Neural cell (in vitro differentiated cells): ENCODE measurements at regions not wholly inside any gene's neighbourhood (a gene's known extent, or its start where the extent isn't known, plus 50 kb on each side); places are given as distances from the start of the nearest gene placed in this dataset.

Experiments used
- H2AFZ ChIP-seq: fragments of 200-600, 300-800 bp; sonication (generic), shearing (Covaris generic); 2 replicates; pipeline ENCODE4 v1.6.0; 2014; ENCODE audit warnings: low read depth, mild to moderate bottlenecking, antibody characterized with exemption, low read length, moderate library complexity
- H3F3A ChIP-seq: fragments of 200-600 bp; shearing (Covaris generic); 2 replicates; pipeline ENCODE4 v1.6.1; 2016; ENCODE audit warnings: mild to moderate bottlenecking, moderate library complexity, mixed read lengths, antibody characterized with exemption, low read length; ENCODE audit not compliant: insufficient read depth, poor library complexity, severe bottlenecking
- H3K27ac ChIP-seq: fragments of 200-600, 300-800 bp; sonication (generic), shearing (Covaris generic); 2 replicates; pipeline ENCODE4 v1.5.1; 2014; ENCODE audit warnings: mild to moderate bottlenecking, low read length, moderate library complexity
- H3K27me3 ChIP-seq: fragments of 300-800, 200-600 bp; sonication (generic), shearing (Covaris generic); 2 replicates; pipeline ENCODE4 v1.6.0; 2014; ENCODE audit warnings: mild to moderate bottlenecking, low read depth, low read length, moderate library complexity; ENCODE audit not compliant: insufficient read depth
- H3K36me3 ChIP-seq: fragments of 300-800, 200-600 bp; sonication (generic), shearing (Covaris generic); 2 replicates; pipeline ENCODE4 v1.5.1; 2014; ENCODE audit warnings: mild to moderate bottlenecking, antibody characterized with exemption, low read length, moderate library complexity; ENCODE audit not compliant: insufficient read depth
- H3K4me2 ChIP-seq: fragments of 300-800, 200-600 bp; sonication (generic), shearing (Covaris generic); 2 replicates; pipeline ENCODE4 v1.6.0; 2014; ENCODE audit warnings: mild to moderate bottlenecking, low read length
- H3K4me3 ChIP-seq: fragments of 300-800, 200-600 bp; sonication (generic), shearing (Covaris generic); 2 replicates; pipeline ENCODE4 v1.5.1; 2014; ENCODE audit warnings: mild to moderate bottlenecking, low read length, moderate library complexity
- H3K79me2 ChIP-seq: fragments of 200-600 bp; shearing (Covaris generic); replicated peaks from 2 replicates; pipeline ENCODE4 v1.6.0; 2014; ENCODE audit warnings: mild to moderate bottlenecking, low read length, moderate library complexity; ENCODE audit not compliant: insufficient read depth
- H3K9ac ChIP-seq: fragments of 300-800, 200-600 bp; sonication (generic), shearing (Covaris generic); 2 replicates; pipeline ENCODE4 v1.6.1; 2016; ENCODE audit warnings: mild to moderate bottlenecking, low read length, mixed read lengths
- H3K9me2 ChIP-seq: fragments of 200-600 bp; shearing (Covaris generic); 2 replicates; pipeline ENCODE4 v1.6.1; 2016; ENCODE audit warnings: mild to moderate bottlenecking, low read length, mixed read lengths; ENCODE audit not compliant: insufficient read depth
- H3K9me3 ChIP-seq: fragments of 200-600, 300-800 bp; sonication (generic), shearing (Covaris generic); 2 replicates; pipeline ENCODE4 v1.6.1; 2016; ENCODE audit warnings: mild to moderate bottlenecking, mixed run types, low read length, moderate library complexity, mixed read lengths
- H4K20me1 ChIP-seq: fragments of 200-600 bp; shearing (Covaris generic); 2 replicates; pipeline ENCODE4 v1.6.1; 2016; ENCODE audit warnings: mild to moderate bottlenecking, mixed run types; ENCODE audit not compliant: insufficient read depth
- EP300 ChIP-seq: fragments of 450-650 bp; conservative IDR thresholded peaks from 2 replicates; pipeline ENCODE4 v1.6.1; 2014; ENCODE audit warnings: antibody characterized with exemption, mild to moderate bottlenecking, moderate library complexity; ENCODE audit not compliant: poor library complexity, severe bottlenecking
- EZH2 ChIP-seq: fragments of 200-600, 300-800 bp; shearing (Covaris generic), sonication (generic); IDR thresholded peaks from 2 replicates; pipeline ENCODE4 v1.6.1; 2014; ENCODE audit warnings: antibody characterized with exemption, low read length, borderline replicate concordance, mild to moderate bottlenecking; ENCODE audit not compliant: insufficient read depth, poor library complexity, severe bottlenecking
- MXI1 ChIP-seq: fragments of 450-650 bp; conservative IDR thresholded peaks from 2 replicates; pipeline ENCODE4 v1.6.1; 2014; ENCODE audit warnings: antibody characterized with exemption, mild to moderate bottlenecking; ENCODE audit not compliant: poor library complexity, severe bottlenecking
- POLR2AphosphoS5 ChIP-seq: IDR thresholded peaks from 2 replicates; pipeline ENCODE4 v1.6.1; 2012
- RAD21 ChIP-seq: fragments of 450-650 bp; conservative IDR thresholded peaks from 2 replicates; pipeline ENCODE4 v1.6.1; 2014; ENCODE audit warnings: antibody characterized with exemption, mild to moderate bottlenecking, moderate library complexity
- SMC3 ChIP-seq: fragments of 450-650 bp; conservative IDR thresholded peaks from 2 replicates; pipeline ENCODE4 v1.6.1; 2014; ENCODE audit warnings: antibody characterized with exemption, mild to moderate bottlenecking, moderate library complexity; ENCODE audit not compliant: poor library complexity
- TAF1 ChIP-seq: IDR thresholded peaks from 2 replicates; pipeline ENCODE4 v1.6.1; 2012; ENCODE audit warnings: low read depth
- TF ChIP-seq, protein P1 (sequence below): fragments of 450-650 bp; IDR thresholded peaks from 2 replicates; pipeline ENCODE4 v1.5.1; 2014; ENCODE audit warnings: antibody characterized with exemption, mild to moderate bottlenecking, moderate library complexity; ENCODE audit not compliant: poor library complexity, severe bottlenecking
- TF ChIP-seq, protein P2 (sequence below): IDR thresholded peaks from 2 replicates; pipeline ENCODE4 v1.6.1; 2012; ENCODE audit warnings: borderline replicate concordance

DNA sequence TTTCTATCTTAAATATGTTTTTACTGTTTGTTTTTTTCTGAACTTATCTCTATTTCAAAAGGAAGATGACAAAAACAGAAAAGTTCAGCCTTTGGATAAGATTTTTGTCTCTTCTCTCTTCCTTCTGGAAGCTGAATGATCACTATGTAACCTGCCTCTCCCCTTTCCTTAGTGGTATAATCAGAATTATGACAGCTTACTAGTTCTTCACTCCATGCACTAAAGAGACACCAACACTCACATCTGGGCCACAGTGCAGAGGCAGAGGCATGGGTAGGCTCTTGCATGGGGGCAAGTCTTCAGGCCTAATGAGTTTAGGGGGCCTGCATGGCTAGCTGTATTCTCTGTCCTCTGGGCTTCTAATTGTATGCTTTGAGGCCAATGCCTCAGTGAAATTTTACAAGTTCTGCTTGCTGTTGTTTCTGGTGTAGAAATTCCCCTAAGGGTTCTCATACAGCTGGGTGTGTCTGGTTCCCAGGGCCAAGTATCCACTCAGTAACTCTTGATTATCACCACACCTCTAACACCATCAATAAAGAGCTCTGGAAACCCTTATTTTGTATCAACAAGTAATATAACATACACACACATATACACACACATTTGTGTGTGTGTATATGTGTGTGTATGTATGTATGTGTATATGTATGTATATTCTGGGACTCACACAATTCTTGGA lies 96.8 kb upstream of the POM121L12 start:
- Histone ChIP-seq H3K9me3 (no peaks in the 10 kb centered on the region), H3K27me3 (no peaks in the 10 kb centered on the region), H2AFZ (no peak overlapping the region), H3K4me3 (no peak overlapping the region), H4K20me1 (no peaks in the 10 kb centered on the region), H3K27ac (no peak overlapping the region), H3K36me3 (no peaks in the 10 kb centered on the region), H3F3A (no peaks in the 10 kb centered on the region), H3K9ac (no peak overlapping the region), H3K4me2 (no peak overlapping the region), H3K79me2 (no peaks in the 10 kb centered on the region), H3K9me2 (no peaks in the 10 kb centered on the region)
- TF ChIP-seq TAF1 (no peak), SMC3 (no peak), MXI1 (no peak), POLR2AphosphoS5 (no peak), RAD21 (no peak)
- TF ChIP-seq, protein P1, sequence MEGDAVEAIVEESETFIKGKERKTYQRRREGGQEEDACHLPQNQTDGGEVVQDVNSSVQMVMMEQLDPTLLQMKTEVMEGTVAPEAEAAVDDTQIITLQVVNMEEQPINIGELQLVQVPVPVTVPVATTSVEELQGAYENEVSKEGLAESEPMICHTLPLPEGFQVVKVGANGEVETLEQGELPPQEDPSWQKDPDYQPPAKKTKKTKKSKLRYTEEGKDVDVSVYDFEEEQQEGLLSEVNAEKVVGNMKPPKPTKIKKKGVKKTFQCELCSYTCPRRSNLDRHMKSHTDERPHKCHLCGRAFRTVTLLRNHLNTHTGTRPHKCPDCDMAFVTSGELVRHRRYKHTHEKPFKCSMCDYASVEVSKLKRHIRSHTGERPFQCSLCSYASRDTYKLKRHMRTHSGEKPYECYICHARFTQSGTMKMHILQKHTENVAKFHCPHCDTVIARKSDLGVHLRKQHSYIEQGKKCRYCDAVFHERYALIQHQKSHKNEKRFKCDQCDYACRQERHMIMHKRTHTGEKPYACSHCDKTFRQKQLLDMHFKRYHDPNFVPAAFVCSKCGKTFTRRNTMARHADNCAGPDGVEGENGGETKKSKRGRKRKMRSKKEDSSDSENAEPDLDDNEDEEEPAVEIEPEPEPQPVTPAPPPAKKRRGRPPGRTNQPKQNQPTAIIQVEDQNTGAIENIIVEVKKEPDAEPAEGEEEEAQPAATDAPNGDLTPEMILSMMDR = no peak

DNA sequence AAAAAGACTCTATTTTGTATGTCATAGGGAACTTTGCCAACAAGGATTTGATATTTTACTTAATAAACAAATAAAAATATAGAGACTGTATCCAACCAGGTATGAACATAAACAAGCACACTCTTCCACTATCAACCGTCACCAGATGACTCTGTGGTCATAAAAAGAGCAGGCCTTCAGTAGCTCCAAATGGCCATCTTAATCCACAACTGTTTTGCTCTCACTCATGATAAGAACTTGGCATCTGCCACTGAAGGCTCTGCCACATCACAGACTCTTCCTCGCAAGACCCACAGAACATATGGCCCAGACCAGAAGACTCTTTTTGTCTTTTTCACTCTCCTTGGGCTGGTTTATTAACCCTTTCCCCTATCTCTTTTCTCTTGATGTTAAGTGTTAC lies 98.7 kb upstream of the POM121L12 start:
- Histone ChIP-seq H3K9me3 (no peaks in the 10 kb centered on the region), H3K4me3 (no peak overlapping the region), H3K27me3 (no peaks in the 10 kb centered on the region), H3K9ac (no peak overlapping the region), H3K27ac (no peak overlapping the region), H3F3A (no peaks in the 10 kb centered on the region), H3K36me3 (no peaks in the 10 kb centered on the region), H3K79me2 (no peaks in the 10 kb centered on the region), H3K9me2 (no peaks in the 10 kb centered on the region), H2AFZ (no peak overlapping the region), H4K20me1 (no peaks in the 10 kb centered on the region), H3K4me2 (no peak overlapping the region)
- no peak for TF ChIP-seq MXI1
- TF ChIP-seq, protein P2, sequence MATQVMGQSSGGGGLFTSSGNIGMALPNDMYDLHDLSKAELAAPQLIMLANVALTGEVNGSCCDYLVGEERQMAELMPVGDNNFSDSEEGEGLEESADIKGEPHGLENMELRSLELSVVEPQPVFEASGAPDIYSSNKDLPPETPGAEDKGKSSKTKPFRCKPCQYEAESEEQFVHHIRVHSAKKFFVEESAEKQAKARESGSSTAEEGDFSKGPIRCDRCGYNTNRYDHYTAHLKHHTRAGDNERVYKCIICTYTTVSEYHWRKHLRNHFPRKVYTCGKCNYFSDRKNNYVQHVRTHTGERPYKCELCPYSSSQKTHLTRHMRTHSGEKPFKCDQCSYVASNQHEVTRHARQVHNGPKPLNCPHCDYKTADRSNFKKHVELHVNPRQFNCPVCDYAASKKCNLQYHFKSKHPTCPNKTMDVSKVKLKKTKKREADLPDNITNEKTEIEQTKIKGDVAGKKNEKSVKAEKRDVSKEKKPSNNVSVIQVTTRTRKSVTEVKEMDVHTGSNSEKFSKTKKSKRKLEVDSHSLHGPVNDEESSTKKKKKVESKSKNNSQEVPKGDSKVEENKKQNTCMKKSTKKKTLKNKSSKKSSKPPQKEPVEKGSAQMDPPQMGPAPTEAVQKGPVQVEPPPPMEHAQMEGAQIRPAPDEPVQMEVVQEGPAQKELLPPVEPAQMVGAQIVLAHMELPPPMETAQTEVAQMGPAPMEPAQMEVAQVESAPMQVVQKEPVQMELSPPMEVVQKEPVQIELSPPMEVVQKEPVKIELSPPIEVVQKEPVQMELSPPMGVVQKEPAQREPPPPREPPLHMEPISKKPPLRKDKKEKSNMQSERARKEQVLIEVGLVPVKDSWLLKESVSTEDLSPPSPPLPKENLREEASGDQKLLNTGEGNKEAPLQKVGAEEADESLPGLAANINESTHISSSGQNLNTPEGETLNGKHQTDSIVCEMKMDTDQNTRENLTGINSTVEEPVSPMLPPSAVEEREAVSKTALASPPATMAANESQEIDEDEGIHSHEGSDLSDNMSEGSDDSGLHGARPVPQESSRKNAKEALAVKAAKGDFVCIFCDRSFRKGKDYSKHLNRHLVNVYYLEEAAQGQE = no peak
- no peak for TF ChIP-seq TAF1
- TF ChIP-seq RAD21 = no peak
- TF ChIP-seq POLR2AphosphoS5 = no peak
- no peak for TF ChIP-seq SMC3
- TF ChIP-seq, protein P1 = no peak
- TF ChIP-seq EZH2 = no peak
- no peak for TF ChIP-seq EP300
